ENCODE measurements at regions not wholly inside any gene's neighbourhood (a gene's known extent, or its start where the extent isn't known, plus 50 kb on each side); places are given as distances from the start of the nearest gene placed in this dataset.

- H3K27ac ChIP-seq (ENCODE audit: insufficient read depth in 1 of 2, low read depth in 1 of 2, low read length in 2 of 2, poor library complexity in 1 of 2, severe bottlenecking in 2 of 2): no peak overlapping the region
- H3K36me3 ChIP-seq (ENCODE audit: control insufficient read depth in 4 of 4, insufficient read depth in 4 of 4, low read length in 3 of 4): no peaks in the 10 kb centered on the region
- H3K4me3 ChIP-seq (ENCODE audit: control insufficient read depth in 1 of 7, extremely low read depth in 1 of 7, insufficient read depth in 4 of 7, low read depth in 2 of 7, low read length in 6 of 7): no peak overlapping the region
- CTCF ChIA-PET: no interaction called here
- WGBS (ENCODE audit: insufficient coverage): 85% methylated on average over 14 of the region's 14 CpGs
- POLR2A ChIA-PET: no interaction called here
- DNase-seq: no peak
- no peaks in the 10 kb centered on the region for H3K27me3 ChIP-seq (replicated peaks in 2 of 5; ENCODE audit: control insufficient read depth in 4 of 5, insufficient read depth in 5 of 5, low read length in 4 of 5)
- no peaks in the 10 kb centered on the region for H3K9me3 ChIP-seq (ENCODE audit: control extremely low read depth in 1 of 5, control insufficient read depth in 4 of 5, insufficient read depth in 2 of 5, low read depth in 1 of 5, low read length in 4 of 5)
- no peaks in the 10 kb centered on the region for H3K4me1 ChIP-seq (ENCODE audit: control extremely low read depth in 1 of 4, control insufficient read depth in 4 of 4, insufficient read depth in 4 of 4, low read length in 3 of 4)
Measured at GRCh38 chr10:125266541-125266940, 106.2 kb upstream of the CTBP2 start.

- Histone ChIP-seq H3K4me1 (ENCODE audit: control extremely low read depth in 1 of 4, control insufficient read depth in 4 of 4, insufficient read depth in 4 of 4, low read length in 3 of 4) (no peaks in the 10 kb centered on the region), H3K9me3 (ENCODE audit: control extremely low read depth in 1 of 5, control insufficient read depth in 4 of 5, insufficient read depth in 2 of 5, low read depth in 1 of 5, low read length in 4 of 5) (no peaks in the 10 kb centered on the region), H3K4me3 (ENCODE audit: control insufficient read depth in 1 of 7, extremely low read depth in 1 of 7, insufficient read depth in 4 of 7, low read depth in 2 of 7, low read length in 6 of 7) (no peak overlapping the region), H3K27me3 (replicated peaks in 2 of 5; ENCODE audit: control insufficient read depth in 4 of 5, insufficient read depth in 5 of 5, low read length in 4 of 5) (no peaks in the 10 kb centered on the region), H3K27ac (ENCODE audit: insufficient read depth in 1 of 2, low read depth in 1 of 2, low read length in 2 of 2, poor library complexity in 1 of 2, severe bottlenecking in 2 of 2) (no peak overlapping the region), H3K36me3 (ENCODE audit: control insufficient read depth in 4 of 4, insufficient read depth in 4 of 4, low read length in 3 of 4) (no peaks in the 10 kb centered on the region)
- DNase-seq: no peak
- ChIA-PET CTCF (no interaction called here), POLR2A (no interaction called here)
- 86% methylated on average over 1 of the region's 6 CpGs for WGBS (ENCODE audit: insufficient coverage)
Measured at GRCh38 chr10:125265579-125265955, 105.2 kb upstream of the CTBP2 start.

- no peaks in the 10 kb centered on the region for H3K36me3 ChIP-seq (ENCODE audit: control insufficient read depth in 4 of 4, insufficient read depth in 4 of 4, low read length in 3 of 4)
- POLR2A ChIA-PET: no interaction called here
- H3K9me3 ChIP-seq (ENCODE audit: control extremely low read depth in 1 of 5, control insufficient read depth in 4 of 5, insufficient read depth in 2 of 5, low read depth in 1 of 5, low read length in 4 of 5): no peaks in the 10 kb centered on the region
- no peaks in the 10 kb centered on the region for H3K27me3 ChIP-seq (replicated peaks in 2 of 5; ENCODE audit: control insufficient read depth in 4 of 5, insufficient read depth in 5 of 5, low read length in 4 of 5)
- WGBS (ENCODE audit: insufficient coverage): 90% methylated on average over 11 of the region's 13 CpGs
- H3K4me1 ChIP-seq (ENCODE audit: control extremely low read depth in 1 of 4, control insufficient read depth in 4 of 4, insufficient read depth in 4 of 4, low read length in 3 of 4): no peaks in the 10 kb centered on the region
- no peak for DNase-seq
- H3K27ac ChIP-seq (ENCODE audit: insufficient read depth in 1 of 2, low read depth in 1 of 2, low read length in 2 of 2, poor library complexity in 1 of 2, severe bottlenecking in 2 of 2): no peak overlapping the region
- no peak overlapping the region for H3K4me3 ChIP-seq (ENCODE audit: control insufficient read depth in 1 of 7, extremely low read depth in 1 of 7, insufficient read depth in 4 of 7, low read depth in 2 of 7, low read length in 6 of 7)
- CTCF ChIA-PET: no interaction called here
Measured at GRCh38 chr10:125264757-125265578, 104.6 kb upstream of the CTBP2 start.

- H3K4me3 ChIP-seq (ENCODE audit: control insufficient read depth in 1 of 7, extremely low read depth in 1 of 7, insufficient read depth in 4 of 7, low read depth in 2 of 7, low read length in 6 of 7): no peak overlapping the region
- ChIA-PET POLR2A (no interaction called here), CTCF (no interaction called here)
- no peak for DNase-seq
- no peak overlapping the region for H3K27ac ChIP-seq (ENCODE audit: insufficient read depth in 1 of 2, low read depth in 1 of 2, low read length in 2 of 2, poor library complexity in 1 of 2, severe bottlenecking in 2 of 2)
- no peaks in the 10 kb centered on the region for H3K36me3 ChIP-seq (ENCODE audit: control insufficient read depth in 4 of 4, insufficient read depth in 4 of 4, low read length in 3 of 4)
- no peaks in the 10 kb centered on the region for H3K9me3 ChIP-seq (ENCODE audit: control extremely low read depth in 1 of 5, control insufficient read depth in 4 of 5, insufficient read depth in 2 of 5, low read depth in 1 of 5, low read length in 4 of 5)
- 100% methylated on average over 1 of the region's 1 CpG for WGBS (ENCODE audit: insufficient coverage)
- H3K27me3 ChIP-seq (replicated peaks in 2 of 5; ENCODE audit: control insufficient read depth in 4 of 5, insufficient read depth in 5 of 5, low read length in 4 of 5): peaks cover 0 to 4% (median 0%) of the 10 kb centered on the region in 5 experiments
- H3K4me1 ChIP-seq (ENCODE audit: control extremely low read depth in 1 of 4, control insufficient read depth in 4 of 4, insufficient read depth in 4 of 4, low read length in 3 of 4): no peaks in the 10 kb centered on the region
Measured at GRCh38 chr10:125264091-125264490, 103.7 kb upstream of the CTBP2 start.

- ChIA-PET POLR2A (no interaction called here), CTCF (no interaction called here)
- no peaks in the 10 kb centered on the region for H3K36me3 ChIP-seq (ENCODE audit: control insufficient read depth in 4 of 4, insufficient read depth in 4 of 4, low read length in 3 of 4)
- H3K27ac ChIP-seq (ENCODE audit: insufficient read depth in 1 of 2, low read depth in 1 of 2, low read length in 2 of 2, poor library complexity in 1 of 2, severe bottlenecking in 2 of 2): no peak overlapping the region
- WGBS (ENCODE audit: insufficient coverage): 83% methylated on average over 3 of the region's 7 CpGs
- peaks cover 0 to 4% (median 0%) of the 10 kb centered on the region in 5 experiments for H3K27me3 ChIP-seq (replicated peaks in 2 of 5; ENCODE audit: control insufficient read depth in 4 of 5, insufficient read depth in 5 of 5, low read length in 4 of 5)
- H3K9me3 ChIP-seq (ENCODE audit: control extremely low read depth in 1 of 5, control insufficient read depth in 4 of 5, insufficient read depth in 2 of 5, low read depth in 1 of 5, low read length in 4 of 5): no peaks in the 10 kb centered on the region
- H3K4me1 ChIP-seq (ENCODE audit: control extremely low read depth in 1 of 4, control insufficient read depth in 4 of 4, insufficient read depth in 4 of 4, low read length in 3 of 4): no peaks in the 10 kb centered on the region
- DNase-seq: no peak
- no peak overlapping the region for H3K4me3 ChIP-seq (ENCODE audit: control insufficient read depth in 1 of 7, extremely low read depth in 1 of 7, insufficient read depth in 4 of 7, low read depth in 2 of 7, low read length in 6 of 7)
Measured at GRCh38 chr10:125263551-125263950, 103.2 kb upstream of the CTBP2 start.

- ChIA-PET CTCF (no interaction called here), POLR2A (no interaction called here)
- no peak overlapping the region for H3K27ac ChIP-seq (ENCODE audit: insufficient read depth in 1 of 2, low read depth in 1 of 2, low read length in 2 of 2, poor library complexity in 1 of 2, severe bottlenecking in 2 of 2)
- H3K4me3 ChIP-seq (ENCODE audit: control insufficient read depth in 1 of 7, extremely low read depth in 1 of 7, insufficient read depth in 4 of 7, low read depth in 2 of 7, low read length in 6 of 7): no peak overlapping the region
- H3K9me3 ChIP-seq (ENCODE audit: control extremely low read depth in 1 of 5, control insufficient read depth in 4 of 5, insufficient read depth in 2 of 5, low read depth in 1 of 5, low read length in 4 of 5): no peaks in the 10 kb centered on the region
- no peaks in the 10 kb centered on the region for H3K4me1 ChIP-seq (ENCODE audit: control extremely low read depth in 1 of 4, control insufficient read depth in 4 of 4, insufficient read depth in 4 of 4, low read length in 3 of 4)
- DNase-seq: no peak
- no peaks in the 10 kb centered on the region for H3K36me3 ChIP-seq (ENCODE audit: control insufficient read depth in 4 of 4, insufficient read depth in 4 of 4, low read length in 3 of 4)
- peaks cover 0 to 6% (median 0%) of the 10 kb centered on the region in 5 experiments for H3K27me3 ChIP-seq (replicated peaks in 2 of 5; ENCODE audit: control insufficient read depth in 4 of 5, insufficient read depth in 5 of 5, low read length in 4 of 5)
- 93% methylated on average over 3 of the region's 6 CpGs for WGBS (ENCODE audit: insufficient coverage)
Measured at GRCh38 chr10:125262920-125263319, 102.6 kb upstream of the CTBP2 start.

GRCh38 chr10:125262409-125262808 lies 102.0 kb upstream of the CTBP2 start:
- no peak overlapping the region for H3K4me3 ChIP-seq (ENCODE audit: control insufficient read depth in 1 of 7, extremely low read depth in 1 of 7, insufficient read depth in 4 of 7, low read depth in 2 of 7, low read length in 6 of 7)
- 96% methylated on average over 4 of the region's 6 CpGs for WGBS (ENCODE audit: insufficient coverage)
- no peaks in the 10 kb centered on the region for H3K9me3 ChIP-seq (ENCODE audit: control extremely low read depth in 1 of 5, control insufficient read depth in 4 of 5, insufficient read depth in 2 of 5, low read depth in 1 of 5, low read length in 4 of 5)
- H3K4me1 ChIP-seq (ENCODE audit: control extremely low read depth in 1 of 4, control insufficient read depth in 4 of 4, insufficient read depth in 4 of 4, low read length in 3 of 4): no peaks in the 10 kb centered on the region
- no peaks in the 10 kb centered on the region for H3K36me3 ChIP-seq (ENCODE audit: control insufficient read depth in 4 of 4, insufficient read depth in 4 of 4, low read length in 3 of 4)
- no peak overlapping the region for H3K27ac ChIP-seq (ENCODE audit: insufficient read depth in 1 of 2, low read depth in 1 of 2, low read length in 2 of 2, poor library complexity in 1 of 2, severe bottlenecking in 2 of 2)
- H3K27me3 ChIP-seq (replicated peaks in 2 of 5; ENCODE audit: control insufficient read depth in 4 of 5, insufficient read depth in 5 of 5, low read length in 4 of 5): peaks cover 0 to 6% (median 0%) of the 10 kb centered on the region in 5 experiments
- ChIA-PET POLR2A (no interaction called here), CTCF (no interaction called here)
- no peak for DNase-seq

Data from common myeloid progenitor, CD34-positive (primary cell).